IMR-90 (cell line): ENCODE measurements at regions not wholly inside any gene's neighbourhood (a gene's known extent, or its start where the extent isn't known, plus 50 kb on each side); places are given as distances from the start of the nearest gene placed in this dataset.

Source experiments
- BHLHE40 ChIP-seq: fragments of 150-350 bp; IDR thresholded peaks from 2 replicates; pipeline ENCODE4 v1.6.1; 2016; ENCODE audit warnings: mild to moderate bottlenecking, low read depth, low read length
- CHD1 ChIP-seq: IDR thresholded peaks from 2 replicates; pipeline ENCODE4 v1.6.1; 2012; ENCODE audit warnings: low read depth, low read length, improper control_type of control experiment
- FOS ChIP-seq: fragments of 150-350 bp; IDR thresholded peaks from 2 replicates; pipeline ENCODE4 v1.6.1; 2016; ENCODE audit warnings: low read depth, low read length
- MAFK ChIP-seq: IDR thresholded peaks from 2 replicates; pipeline ENCODE4 v1.6.1; 2012; ENCODE audit warnings: low read depth, low read length, improper control_type of control experiment
- MAZ ChIP-seq: IDR thresholded peaks from 2 replicates; pipeline ENCODE4 v1.6.1; 2012; ENCODE audit warnings: low read depth, mild to moderate bottlenecking, low read length, improper control_type of control experiment, moderate library complexity, borderline replicate concordance
- MXI1 ChIP-seq: IDR thresholded peaks from 2 replicates; pipeline ENCODE4 v1.6.1; 2012; ENCODE audit warnings: low read depth, mild to moderate bottlenecking, low read length, moderate library complexity, borderline replicate concordance
- POLR2A ChIP-seq: IDR thresholded peaks from 2 replicates; pipeline ENCODE4 v1.6.1; 2012; ENCODE audit warnings: mild to moderate bottlenecking, low read depth, low read length
- RAD21 ChIP-seq: IDR thresholded peaks from 2 replicates; pipeline ENCODE4 v1.6.1; 2012; ENCODE audit warnings: low read length, improper control_type of control experiment
- RCOR1 ChIP-seq: IDR thresholded peaks from 2 replicates; pipeline ENCODE4 v1.6.1; 2012; ENCODE audit warnings: mild to moderate bottlenecking, low read length, improper control_type of control experiment; ENCODE audit not compliant: insufficient replicate concordance
- RFX5 ChIP-seq: IDR thresholded peaks from 2 replicates; pipeline ENCODE4 v1.8.0; 2012; ENCODE audit warnings: low read depth, mild to moderate bottlenecking, low read length, moderate library complexity
- SMC3 ChIP-seq: fragments of 150-350 bp; IDR thresholded peaks from 2 replicates; pipeline ENCODE4 v1.6.1; 2016; ENCODE audit warnings: low read depth, mild to moderate bottlenecking, antibody characterized with exemption, low read length, moderate library complexity
- USF2 ChIP-seq: fragments of 150-350 bp; IDR thresholded peaks from 2 replicates; pipeline ENCODE4 v1.6.1; 2017; ENCODE audit warnings: mild to moderate bottlenecking, antibody characterized with exemption, low read length, low read depth
- TF ChIP-seq, protein P1 (sequence below): conservative IDR thresholded peaks from 2 replicates; pipeline ENCODE4 v1.5.1; 2012; ENCODE audit warnings: mild to moderate bottlenecking, low read depth, low read length, improper control_type of control experiment
- TF ChIP-seq, protein P2 (sequence below): fragments of 150-350 bp; IDR thresholded peaks from 2 replicates; pipeline ENCODE4 v1.6.1; 2016; ENCODE audit warnings: low read depth, mild to moderate bottlenecking, low read length, moderate library complexity, borderline replicate concordance

DNA sequence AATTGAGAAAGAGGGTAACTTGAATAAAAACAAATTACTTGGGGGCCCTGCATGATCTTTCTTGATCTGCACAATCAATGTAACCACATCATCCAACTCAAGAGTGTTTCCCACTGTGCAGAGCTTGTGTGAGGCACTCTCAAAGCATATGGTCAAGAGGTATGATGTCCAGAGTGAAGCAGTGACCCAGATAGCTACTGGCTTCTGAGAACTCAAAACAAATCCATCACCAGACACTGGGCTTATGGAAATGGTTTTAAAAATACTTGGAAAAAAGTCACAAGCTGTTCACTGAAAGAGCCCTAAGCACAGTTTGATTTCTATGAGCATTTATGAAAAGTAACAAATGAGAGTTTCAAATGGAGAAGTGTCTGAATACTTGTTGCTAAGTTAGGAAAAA, 361.0 kb downstream of the GRXCR1 start:
- TF ChIP-seq, protein P1, sequence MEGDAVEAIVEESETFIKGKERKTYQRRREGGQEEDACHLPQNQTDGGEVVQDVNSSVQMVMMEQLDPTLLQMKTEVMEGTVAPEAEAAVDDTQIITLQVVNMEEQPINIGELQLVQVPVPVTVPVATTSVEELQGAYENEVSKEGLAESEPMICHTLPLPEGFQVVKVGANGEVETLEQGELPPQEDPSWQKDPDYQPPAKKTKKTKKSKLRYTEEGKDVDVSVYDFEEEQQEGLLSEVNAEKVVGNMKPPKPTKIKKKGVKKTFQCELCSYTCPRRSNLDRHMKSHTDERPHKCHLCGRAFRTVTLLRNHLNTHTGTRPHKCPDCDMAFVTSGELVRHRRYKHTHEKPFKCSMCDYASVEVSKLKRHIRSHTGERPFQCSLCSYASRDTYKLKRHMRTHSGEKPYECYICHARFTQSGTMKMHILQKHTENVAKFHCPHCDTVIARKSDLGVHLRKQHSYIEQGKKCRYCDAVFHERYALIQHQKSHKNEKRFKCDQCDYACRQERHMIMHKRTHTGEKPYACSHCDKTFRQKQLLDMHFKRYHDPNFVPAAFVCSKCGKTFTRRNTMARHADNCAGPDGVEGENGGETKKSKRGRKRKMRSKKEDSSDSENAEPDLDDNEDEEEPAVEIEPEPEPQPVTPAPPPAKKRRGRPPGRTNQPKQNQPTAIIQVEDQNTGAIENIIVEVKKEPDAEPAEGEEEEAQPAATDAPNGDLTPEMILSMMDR = no peak
- TF ChIP-seq USF2 (no peak), RAD21 (no peak), POLR2A (no peak), MAZ (no peak), CHD1 (no peak), RFX5 (no peak), SMC3 (no peak), MAFK (no peak), MXI1 (no peak), FOS (no peak), BHLHE40 (no peak), RCOR1 (no peak)
- TF ChIP-seq, protein P2, sequence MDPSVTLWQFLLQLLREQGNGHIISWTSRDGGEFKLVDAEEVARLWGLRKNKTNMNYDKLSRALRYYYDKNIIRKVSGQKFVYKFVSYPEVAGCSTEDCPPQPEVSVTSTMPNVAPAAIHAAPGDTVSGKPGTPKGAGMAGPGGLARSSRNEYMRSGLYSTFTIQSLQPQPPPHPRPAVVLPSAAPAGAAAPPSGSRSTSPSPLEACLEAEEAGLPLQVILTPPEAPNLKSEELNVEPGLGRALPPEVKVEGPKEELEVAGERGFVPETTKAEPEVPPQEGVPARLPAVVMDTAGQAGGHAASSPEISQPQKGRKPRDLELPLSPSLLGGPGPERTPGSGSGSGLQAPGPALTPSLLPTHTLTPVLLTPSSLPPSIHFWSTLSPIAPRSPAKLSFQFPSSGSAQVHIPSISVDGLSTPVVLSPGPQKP = no peak
